ENCODE measurements at regions not wholly inside any gene's neighbourhood (a gene's known extent, or its start where the extent isn't known, plus 50 kb on each side); places are given as distances from the start of the nearest gene placed in this dataset.

DNA sequence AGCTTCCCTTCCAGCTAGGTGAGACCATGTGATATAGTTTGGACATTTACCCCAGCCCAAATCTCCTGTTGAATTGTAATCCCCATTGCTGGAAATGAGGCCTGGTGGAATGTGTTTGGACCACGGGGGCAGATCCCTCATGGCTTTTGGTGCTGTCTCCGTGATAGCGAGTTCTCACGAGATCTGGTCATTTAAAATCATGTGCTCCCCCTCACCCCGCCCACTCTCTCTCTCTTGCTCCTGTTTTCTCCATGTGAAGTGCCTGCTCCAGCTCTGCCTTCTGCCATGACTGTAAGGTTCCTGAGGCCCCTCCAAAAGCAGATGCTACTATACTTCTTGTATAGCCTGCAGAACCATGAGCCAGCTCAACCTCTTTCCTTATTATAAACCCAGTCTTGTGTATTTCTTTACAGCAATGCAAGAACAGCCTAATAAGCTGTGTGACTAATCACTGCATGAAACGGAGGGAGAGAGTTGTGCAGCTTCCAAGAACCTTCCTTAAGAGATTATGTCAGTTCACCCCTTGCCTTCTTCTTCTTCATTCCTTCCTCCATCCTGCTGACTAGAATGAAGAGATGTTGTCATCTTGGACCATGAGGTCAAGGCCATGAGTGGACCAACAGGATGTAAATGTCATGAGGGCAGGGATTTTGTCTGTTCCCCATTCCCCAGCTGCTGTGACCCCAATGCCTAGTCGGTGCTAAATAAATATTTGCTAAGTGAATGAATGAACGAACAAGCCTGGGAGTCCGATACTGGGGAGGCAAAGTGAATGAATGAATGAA is 91.0 kb downstream of the CPN2 start:
- 84 to 87% (median 85%) methylated on average over 9 of the region's 9 CpGs for WGBS, 5 donors
- Histone ChIP-seq H3K4me1 (peaks cover 7 to 17% (median 14%) of the 10 kb centered on the region in 6 donors), H3K4me3 (no peak overlapping the region), H3K36me3 (no peaks in the 10 kb centered on the region), H3K9me3 (peaks cover 0 to 8% (median 7%) of the 10 kb centered on the region in 8 donors), H3K27ac (no peak overlapping the region), H3K27me3 (replicated peaks in 1 of 7) (peaks cover 0 to under 1% (median 0%) of the 10 kb centered on the region in 7 donors)
- DNase-seq: no peak
- TF ChIP-seq, protein P1, sequence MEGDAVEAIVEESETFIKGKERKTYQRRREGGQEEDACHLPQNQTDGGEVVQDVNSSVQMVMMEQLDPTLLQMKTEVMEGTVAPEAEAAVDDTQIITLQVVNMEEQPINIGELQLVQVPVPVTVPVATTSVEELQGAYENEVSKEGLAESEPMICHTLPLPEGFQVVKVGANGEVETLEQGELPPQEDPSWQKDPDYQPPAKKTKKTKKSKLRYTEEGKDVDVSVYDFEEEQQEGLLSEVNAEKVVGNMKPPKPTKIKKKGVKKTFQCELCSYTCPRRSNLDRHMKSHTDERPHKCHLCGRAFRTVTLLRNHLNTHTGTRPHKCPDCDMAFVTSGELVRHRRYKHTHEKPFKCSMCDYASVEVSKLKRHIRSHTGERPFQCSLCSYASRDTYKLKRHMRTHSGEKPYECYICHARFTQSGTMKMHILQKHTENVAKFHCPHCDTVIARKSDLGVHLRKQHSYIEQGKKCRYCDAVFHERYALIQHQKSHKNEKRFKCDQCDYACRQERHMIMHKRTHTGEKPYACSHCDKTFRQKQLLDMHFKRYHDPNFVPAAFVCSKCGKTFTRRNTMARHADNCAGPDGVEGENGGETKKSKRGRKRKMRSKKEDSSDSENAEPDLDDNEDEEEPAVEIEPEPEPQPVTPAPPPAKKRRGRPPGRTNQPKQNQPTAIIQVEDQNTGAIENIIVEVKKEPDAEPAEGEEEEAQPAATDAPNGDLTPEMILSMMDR (IDR thresholded peaks at IDR 0.05 in 8 of 11, conservative IDR thresholded peaks at IDR 0.05 in 3 of 11): no peak
- TF ChIP-seq POLR2A (IDR thresholded peaks at IDR 0.05): no peak
- no peak for TF ChIP-seq POLR2AphosphoS5 (IDR thresholded peaks at IDR 0.05)
- intact Hi-C loops (cut with DNase I; ENCODE audit: low total_unique reads): loop anchor here (10.0 kb wide), 1 partner anchor 65 kb away; no protein-coding TSS in a partner anchor

DNA sequence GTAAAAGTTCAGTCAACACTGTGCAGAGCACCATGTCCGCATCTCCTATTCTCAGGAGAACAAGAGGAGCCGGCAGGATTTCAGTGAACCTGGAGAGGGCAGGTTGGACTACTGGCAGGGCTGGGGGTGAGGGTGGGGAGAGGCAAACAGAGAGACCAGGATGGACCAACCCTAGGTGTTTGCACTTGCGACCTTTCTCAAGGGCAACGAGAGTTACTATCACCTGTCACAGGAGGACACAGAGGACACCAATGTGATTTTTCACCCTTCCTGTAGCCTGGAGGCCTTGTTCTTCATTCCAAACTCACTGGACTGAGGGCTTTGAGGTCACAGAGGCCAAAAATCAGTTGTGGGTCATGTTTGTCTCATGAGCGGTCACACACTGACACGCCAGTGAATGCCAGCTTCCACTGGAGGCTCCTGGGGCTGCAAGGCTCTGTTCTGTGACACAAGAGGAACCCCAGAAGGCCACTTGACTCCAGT is 89.5 kb downstream of the CPN2 start:
- WGBS, 5 donors: 92 to 98% (median 94%) methylated on average over 6 of the region's 6 CpGs
- Histone ChIP-seq H3K4me3 (no peak overlapping the region), H3K9me3 (peaks cover 0 to 8% (median 7%) of the 10 kb centered on the region in 8 donors), H3K27me3 (replicated peaks in 1 of 7) (peaks cover 0 to 11% (median 0%) of the 10 kb centered on the region in 7 donors), H3K27ac (no peak overlapping the region), H3K36me3 (no peaks in the 10 kb centered on the region), H3K4me1 (peaks cover 10 to 18% (median 17%) of the 10 kb centered on the region in 6 donors)
- no peak for DNase-seq
- intact Hi-C loops (cut with DNase I; ENCODE audit: low total_unique reads): loop anchor here (10.0 kb wide), 1 partner anchor 67 kb away; no protein-coding TSS in a partner anchor
- TF ChIP-seq POLR2AphosphoS5 (IDR thresholded peaks at IDR 0.05): no peak
- no peak for TF ChIP-seq POLR2A (IDR thresholded peaks at IDR 0.05)
- TF ChIP-seq, protein P1 (IDR thresholded peaks at IDR 0.05 in 8 of 11, conservative IDR thresholded peaks at IDR 0.05 in 3 of 11): no peak

DNA sequence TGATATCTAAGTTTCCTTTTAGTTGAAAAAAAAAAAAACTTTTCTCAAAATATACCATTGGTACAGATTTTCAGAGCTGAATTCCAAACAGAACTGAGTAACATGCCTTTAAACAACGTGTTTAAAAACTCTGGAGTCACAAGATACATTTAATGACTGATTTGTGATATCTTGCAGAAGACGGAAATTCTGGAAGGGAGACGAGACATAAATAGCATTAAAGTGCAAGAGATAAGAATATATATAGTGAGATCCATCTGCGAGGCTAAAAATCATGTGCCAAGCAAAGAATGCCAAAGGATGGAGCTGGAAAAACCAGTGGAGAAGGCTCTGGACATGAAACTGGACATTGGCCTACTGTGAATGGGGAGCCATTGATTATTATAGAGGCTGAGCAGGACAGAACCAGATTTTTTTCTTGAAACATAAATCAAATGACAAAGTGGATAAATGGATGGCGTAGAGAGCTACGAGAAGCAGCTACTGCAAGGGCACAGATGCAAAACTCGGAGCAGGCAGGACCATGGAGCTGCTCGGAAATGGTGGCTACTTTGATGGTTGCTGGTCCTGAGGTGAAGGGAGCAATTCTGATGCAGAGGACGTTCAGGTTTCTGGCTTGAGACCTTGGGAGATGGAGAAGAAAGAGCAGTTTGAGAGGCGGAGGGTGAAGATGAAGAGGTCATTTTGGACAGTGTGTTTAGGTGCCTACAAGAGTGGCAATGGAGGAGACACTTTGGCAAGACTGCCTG is 88.8 kb downstream of the CPN2 start:
- Histone ChIP-seq H3K27me3 (replicated peaks in 1 of 7) (peaks cover 0 to 11% (median 0%) of the 10 kb centered on the region in 7 donors), H3K36me3 (no peaks in the 10 kb centered on the region), H3K27ac (no peak overlapping the region), H3K4me3 (no peak overlapping the region), H3K9me3 (peaks cover 0 to 8% (median 7%) of the 10 kb centered on the region in 8 donors), H3K4me1 (peaks cover 10 to 25% (median 21%) of the 10 kb centered on the region in 6 donors)
- DNase-seq: no peak
- WGBS, 5 donors: 80 to 87% (median 83%) methylated on average over 10 of the region's 10 CpGs
- intact Hi-C loops (cut with DNase I; ENCODE audit: low total_unique reads): loop anchor here (10.0 kb wide), 1 partner anchor 68 kb away; no protein-coding TSS in a partner anchor
- TF ChIP-seq POLR2A (IDR thresholded peaks at IDR 0.05) (no peak), POLR2AphosphoS5 (IDR thresholded peaks at IDR 0.05) (no peak)
- TF ChIP-seq, protein P1 (IDR thresholded peaks at IDR 0.05 in 8 of 11, conservative IDR thresholded peaks at IDR 0.05 in 3 of 11): no peak

Data from spleen (tissue), 11 donors.